BE2C (cell line): ENCODE measurements at regions not wholly inside any gene's neighbourhood (a gene's known extent, or its start where the extent isn't known, plus 50 kb on each side); places are given as distances from the start of the nearest gene placed in this dataset.

Source experiments
- DNase-seq: peaks from one replicate; pipeline ENCODE4 v3.0.0-alpha.2; 2020
- H3K27me3 ChIP-seq: fragments of 250-450 bp; sonication (Bioruptor Pico); 2 replicates; pipeline ENCODE4 v1.5.1; 2020; ENCODE audit warnings: mild to moderate bottlenecking
- H3K36me3 ChIP-seq: fragments of 250-450 bp; sonication (Bioruptor Pico); 2 replicates; pipeline ENCODE4 v1.5.1; 2020; ENCODE audit warnings: mild to moderate bottlenecking
- H3K4me1 ChIP-seq: fragments of 250-450 bp; sonication (Bioruptor Pico); 2 replicates; pipeline ENCODE4 v1.5.1; 2020
- H3K4me3 ChIP-seq: 2 replicates; pipeline ENCODE4 v1.5.1; 2011; ENCODE audit warnings: low read depth, low read length
- H3K9me3 ChIP-seq: fragments of 250-450 bp; sonication (Bioruptor Pico); 2 replicates; pipeline ENCODE4 v1.5.1; 2020
- CTCF ChIP-seq: IDR thresholded peaks from 2 replicates; pipeline ENCODE4 v1.5.1; 2012; ENCODE audit warnings: mild to moderate bottlenecking, low read depth, low read length

GRCh38 chr4:162849937-162850336, 316.8 kb downstream of the NAF1 start:
- DNase-seq: no peak
- Histone ChIP-seq H3K36me3 (no peaks in the 10 kb centered on the region), H3K9me3 (no peaks in the 10 kb centered on the region), H3K4me3 (no peak overlapping the region), H3K4me1 (no peaks in the 10 kb centered on the region), H3K27me3 (no peaks in the 10 kb centered on the region)
- no peak for TF ChIP-seq CTCF

- H3K36me3 ChIP-seq: no peaks in the 10 kb centered on the region
- DNase-seq: no peak
These were observed 318.6 kb downstream of the NAF1 start for GRCh38 chr4:162847945-162848549.

GRCh38 chr4:162841753-162842152, 324.9 kb downstream of the NAF1 start:
- no peaks in the 10 kb centered on the region for H3K9me3 ChIP-seq
- no peak overlapping the region for H3K4me3 ChIP-seq
- H3K36me3 ChIP-seq: no peaks in the 10 kb centered on the region
- no peak for DNase-seq
- no peaks in the 10 kb centered on the region for H3K4me1 ChIP-seq
- TF ChIP-seq CTCF: no peak
- no peaks in the 10 kb centered on the region for H3K27me3 ChIP-seq

More at GRCh38 chr4:162847945-162848549, 318.6 kb downstream of the NAF1 start:
- no peak overlapping the region for H3K4me3 ChIP-seq
- no peaks in the 10 kb centered on the region for H3K27me3 ChIP-seq
- no peaks in the 10 kb centered on the region for H3K4me1 ChIP-seq
- no peak for TF ChIP-seq CTCF
- H3K9me3 ChIP-seq: no peaks in the 10 kb centered on the region

GRCh38 chr4:162839814-162840213, 326.9 kb downstream of the NAF1 start:
- no peak for DNase-seq
- no peak overlapping the region for H3K4me3 ChIP-seq
- 0 out of 2 replicates have a peak, but pooled peaks have one; percentile 8 for TF ChIP-seq CTCF
- H3K9me3 ChIP-seq: no peaks in the 10 kb centered on the region
- H3K36me3 ChIP-seq: no peaks in the 10 kb centered on the region
- no peaks in the 10 kb centered on the region for H3K4me1 ChIP-seq
- no peaks in the 10 kb centered on the region for H3K27me3 ChIP-seq

GRCh38 chr4:162838671-162839070, 328.0 kb downstream of the NAF1 start:
- H3K4me3 ChIP-seq: no peak overlapping the region
- no peaks in the 10 kb centered on the region for H3K4me1 ChIP-seq
- no peak for TF ChIP-seq CTCF
- H3K9me3 ChIP-seq: no peaks in the 10 kb centered on the region
- no peak for DNase-seq
- no peaks in the 10 kb centered on the region for H3K27me3 ChIP-seq
- H3K36me3 ChIP-seq: no peaks in the 10 kb centered on the region

GRCh38 chr4:162837679-162838078, 329.0 kb downstream of the NAF1 start:
- no peaks in the 10 kb centered on the region for H3K27me3 ChIP-seq
- TF ChIP-seq CTCF: no peak
- no peak for DNase-seq
- H3K9me3 ChIP-seq: no peaks in the 10 kb centered on the region
- no peaks in the 10 kb centered on the region for H3K4me1 ChIP-seq
- no peak overlapping the region for H3K4me3 ChIP-seq
- no peaks in the 10 kb centered on the region for H3K36me3 ChIP-seq
